ENCODE measurements at regions not wholly inside any gene's neighbourhood (a gene's known extent, or its start where the extent isn't known, plus 50 kb on each side); places are given as distances from the start of the nearest gene placed in this dataset.

GRCh38 chr2:192469612-192470011, 274.9 kb upstream of the TMEFF2 start:
- no peak for DNase-seq (ENCODE audit: low read depth)
- no peak for TF ChIP-seq CTCF (conservative IDR thresholded peaks at IDR 0.05; ENCODE audit: low read depth, low read length)
- H3K4me3 ChIP-seq (ENCODE audit: low read depth, low read length): no peak overlapping the region

GRCh38 chr2:192467953-192468660, 273.4 kb upstream of the TMEFF2 start:
- no peak overlapping the region for H3K4me3 ChIP-seq (ENCODE audit: low read depth, low read length)
- TF ChIP-seq CTCF (conservative IDR thresholded peaks at IDR 0.05; ENCODE audit: low read depth, low read length): no peak
- DNase-seq (ENCODE audit: low read depth): no peak

GRCh38 chr2:192465141-192465540, 270.4 kb upstream of the TMEFF2 start:
- no peak overlapping the region for H3K4me3 ChIP-seq (ENCODE audit: low read depth, low read length)

GRCh38 chr2:192459422-192459821, 264.7 kb upstream of the TMEFF2 start:
- no peak for DNase-seq (ENCODE audit: low read depth)
- no peak overlapping the region for H3K4me3 ChIP-seq (ENCODE audit: low read depth, low read length)
- no peak for TF ChIP-seq CTCF (conservative IDR thresholded peaks at IDR 0.05; ENCODE audit: low read depth, low read length)

More at GRCh38 chr2:192465141-192465540, 270.4 kb upstream of the TMEFF2 start:
- no peak for TF ChIP-seq CTCF (conservative IDR thresholded peaks at IDR 0.05; ENCODE audit: low read depth, low read length)
- no peak for DNase-seq (ENCODE audit: low read depth)

- H3K4me3 ChIP-seq (ENCODE audit: low read depth, low read length): no peak overlapping the region
- TF ChIP-seq CTCF (conservative IDR thresholded peaks at IDR 0.05; ENCODE audit: low read depth, low read length): no peak
- DNase-seq (ENCODE audit: low read depth): no peak
Observed at GRCh38 chr2:192448881-192449280, 254.1 kb upstream of the TMEFF2 start.

GRCh38 chr2:192444286-192444838, 249.6 kb upstream of the TMEFF2 start:
- no peak for TF ChIP-seq CTCF (conservative IDR thresholded peaks at IDR 0.05; ENCODE audit: low read depth, low read length)
- H3K4me3 ChIP-seq (ENCODE audit: low read depth, low read length): no peak overlapping the region
- no peak for DNase-seq (ENCODE audit: low read depth)

- no peak overlapping the region for H3K4me3 ChIP-seq (ENCODE audit: low read depth, low read length)
- TF ChIP-seq CTCF (conservative IDR thresholded peaks at IDR 0.05; ENCODE audit: low read depth, low read length): no peak
- no peak for DNase-seq (ENCODE audit: low read depth)
Observed at GRCh38 chr2:192443831-192444230, 249.1 kb upstream of the TMEFF2 start.
